K562 (cell line): ENCODE measurements at regions not wholly inside any gene's neighbourhood (a gene's known extent, or its start where the extent isn't known, plus 50 kb on each side); places are given as distances from the start of the nearest gene placed in this dataset.

Experiments used
- ARID3A ChIP-seq: IDR thresholded peaks from 2 replicates; pipeline ENCODE4 v1.6.1; 2012; ENCODE audit warnings: low read depth, low read length, improper control_type of control experiment, borderline replicate concordance
- ARID4B ChIP-seq: sonication (generic); formaldehyde crosslinking; IDR thresholded peaks from 2 replicates; pipeline ENCODE4 v1.8.0; 2022; ENCODE audit warnings: mild to moderate bottlenecking, missing genetic modification reagents
- CC2D1A ChIP-seq: fragments of 450-650 bp; IDR thresholded peaks from 2 replicates; pipeline ENCODE4 v1.6.1; 2017; ENCODE audit warnings: mild to moderate bottlenecking
- CREM ChIP-seq: IDR thresholded peaks from 2 replicates; pipeline ENCODE4 v1.6.1; 2014; ENCODE audit warnings: antibody characterized with exemption, low read depth
- ESRRA ChIP-seq: fragments of 450-650 bp; IDR thresholded peaks from 2 replicates; pipeline ENCODE4 v1.6.1; 2014; ENCODE audit warnings: low read depth, mild to moderate bottlenecking, moderate library complexity, borderline replicate concordance
- PCBP2 ChIP-seq: fragments of 200-400 bp; formaldehyde crosslinking; IDR thresholded peaks from 2 replicates; pipeline ENCODE4 v1.6.1; 2018; ENCODE audit warnings: low read length, low read depth, mild to moderate bottlenecking, moderate library complexity; ENCODE audit not compliant: poor library complexity, severe bottlenecking
- PHF8 ChIP-seq: fragments of 200-600 bp; sonication (generic); IDR thresholded peaks from 2 replicates; pipeline ENCODE4 v1.6.1; 2012; ENCODE audit warnings: mixed run types, mild to moderate bottlenecking, inconsistent platforms, low read length, moderate library complexity, borderline replicate concordance
- SMARCC2 ChIP-seq: fragments of 450-650 bp; IDR thresholded peaks from 2 replicates; pipeline ENCODE4 v1.6.1; 2017; ENCODE audit warnings: antibody characterized with exemption, moderate library complexity, mild to moderate bottlenecking, low read depth
- ZNF311 ChIP-seq: fragments of 250-450 bp; sonication (Bioruptor Pico); IDR thresholded peaks from 2 replicates; pipeline ENCODE4 v1.4.0; 2020; ENCODE audit warnings: mild to moderate bottlenecking, moderate library complexity
- TF ChIP-seq, protein P1 (sequence below): fragments of 450-650 bp; formaldehyde crosslinking; IDR thresholded peaks from 2 replicates; pipeline ENCODE4 v1.4.0; 2020; ENCODE audit warnings: mild to moderate bottlenecking, moderate library complexity

DNA sequence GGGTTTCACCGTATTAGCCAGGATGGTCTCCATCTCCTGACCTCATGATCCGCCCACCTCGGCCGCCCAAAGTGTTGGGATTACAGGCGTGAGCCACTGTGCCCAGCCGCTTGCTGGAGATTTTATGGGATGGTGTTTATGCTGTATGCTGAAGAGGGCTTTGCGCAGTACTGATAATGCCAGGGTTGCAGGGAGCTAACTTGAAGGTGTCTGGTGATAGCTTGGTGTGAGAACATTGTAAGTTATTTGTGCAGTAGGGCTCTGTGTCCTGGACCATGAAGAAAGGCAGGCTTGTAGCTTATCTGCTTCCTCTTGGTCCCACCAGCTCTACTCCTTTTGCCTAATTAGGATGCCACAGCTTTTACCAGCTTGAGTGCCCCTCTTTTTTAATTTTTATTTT is 157.0 kb upstream of the DTNBP1 start (continued):
- no peak for TF ChIP-seq ARID4B
- no peak for TF ChIP-seq CC2D1A
- TF ChIP-seq ARID3A = no peak
- TF ChIP-seq CREM = no peak
- TF ChIP-seq, protein P1, sequence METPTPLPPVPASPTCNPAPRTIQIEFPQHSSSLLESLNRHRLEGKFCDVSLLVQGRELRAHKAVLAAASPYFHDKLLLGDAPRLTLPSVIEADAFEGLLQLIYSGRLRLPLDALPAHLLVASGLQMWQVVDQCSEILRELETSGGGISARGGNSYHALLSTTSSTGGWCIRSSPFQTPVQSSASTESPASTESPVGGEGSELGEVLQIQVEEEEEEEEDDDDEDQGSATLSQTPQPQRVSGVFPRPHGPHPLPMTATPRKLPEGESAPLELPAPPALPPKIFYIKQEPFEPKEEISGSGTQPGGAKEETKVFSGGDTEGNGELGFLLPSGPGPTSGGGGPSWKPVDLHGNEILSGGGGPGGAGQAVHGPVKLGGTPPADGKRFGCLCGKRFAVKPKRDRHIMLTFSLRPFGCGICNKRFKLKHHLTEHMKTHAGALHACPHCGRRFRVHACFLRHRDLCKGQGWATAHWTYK (CRISPR knock-in tag) = no peak
- no peak for TF ChIP-seq ZNF311 (CRISPR knock-in tag)
- TF ChIP-seq ESRRA = no peak
- TF ChIP-seq PCBP2 = no peak
- TF ChIP-seq PHF8 = no peak
- TF ChIP-seq SMARCC2 = no peak
